ENCODE measurements at regions not wholly inside any gene's neighbourhood (a gene's known extent, or its start where the extent isn't known, plus 50 kb on each side); places are given as distances from the start of the nearest gene placed in this dataset.
"Not testable (repeated sequence)": the region's sequence is repeated elsewhere in the genome, so short reads cannot be mapped to it uniquely, and the experiment has no call there.

- TF ChIP-seq, protein P1, sequence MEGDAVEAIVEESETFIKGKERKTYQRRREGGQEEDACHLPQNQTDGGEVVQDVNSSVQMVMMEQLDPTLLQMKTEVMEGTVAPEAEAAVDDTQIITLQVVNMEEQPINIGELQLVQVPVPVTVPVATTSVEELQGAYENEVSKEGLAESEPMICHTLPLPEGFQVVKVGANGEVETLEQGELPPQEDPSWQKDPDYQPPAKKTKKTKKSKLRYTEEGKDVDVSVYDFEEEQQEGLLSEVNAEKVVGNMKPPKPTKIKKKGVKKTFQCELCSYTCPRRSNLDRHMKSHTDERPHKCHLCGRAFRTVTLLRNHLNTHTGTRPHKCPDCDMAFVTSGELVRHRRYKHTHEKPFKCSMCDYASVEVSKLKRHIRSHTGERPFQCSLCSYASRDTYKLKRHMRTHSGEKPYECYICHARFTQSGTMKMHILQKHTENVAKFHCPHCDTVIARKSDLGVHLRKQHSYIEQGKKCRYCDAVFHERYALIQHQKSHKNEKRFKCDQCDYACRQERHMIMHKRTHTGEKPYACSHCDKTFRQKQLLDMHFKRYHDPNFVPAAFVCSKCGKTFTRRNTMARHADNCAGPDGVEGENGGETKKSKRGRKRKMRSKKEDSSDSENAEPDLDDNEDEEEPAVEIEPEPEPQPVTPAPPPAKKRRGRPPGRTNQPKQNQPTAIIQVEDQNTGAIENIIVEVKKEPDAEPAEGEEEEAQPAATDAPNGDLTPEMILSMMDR (IDR thresholded peaks at IDR 0.05): not testable (repeated sequence)
- TF ChIP-seq POLR2A (IDR thresholded peaks at IDR 0.05): not testable (repeated sequence)
These were observed 197.1 kb downstream of the ANKRD60 start for GRCh38 chr20:58031350-58031749.
